ENCODE measurements at regions not wholly inside any gene's neighbourhood (a gene's known extent, or its start where the extent isn't known, plus 50 kb on each side); places are given as distances from the start of the nearest gene placed in this dataset.

GRCh38 chr2:226063704-226064440, 664.4 kb downstream of the NYAP2 start:
- DNase-seq, result no peak

GRCh38 chr2:226059961-226060627, 660.6 kb downstream of the NYAP2 start:
- no peak for DNase-seq

GRCh38 chr2:226057914-226058313, 658.4 kb downstream of the NYAP2 start:
- no peak for DNase-seq

DNA sequence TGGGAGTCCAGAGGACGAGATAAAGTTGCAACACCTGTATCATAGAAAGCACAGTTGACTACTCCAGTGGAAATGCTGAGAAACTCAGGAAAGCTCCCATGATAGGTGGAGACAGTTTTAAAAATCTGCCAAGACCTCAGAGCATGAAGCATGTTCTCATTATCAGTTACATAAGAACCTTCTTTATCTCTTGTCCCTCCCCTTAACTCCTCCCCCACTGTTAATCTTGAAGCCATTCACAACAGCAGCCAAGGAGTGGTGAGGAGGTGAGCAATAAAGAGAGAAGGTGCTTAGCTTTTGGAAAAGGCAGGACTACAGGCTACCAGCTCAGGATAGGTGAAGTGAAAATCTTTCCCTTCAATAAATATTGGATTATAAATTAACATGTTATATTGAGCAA, 657.9 kb downstream of the NYAP2 start:
- DNase-seq, result no peak

DNA sequence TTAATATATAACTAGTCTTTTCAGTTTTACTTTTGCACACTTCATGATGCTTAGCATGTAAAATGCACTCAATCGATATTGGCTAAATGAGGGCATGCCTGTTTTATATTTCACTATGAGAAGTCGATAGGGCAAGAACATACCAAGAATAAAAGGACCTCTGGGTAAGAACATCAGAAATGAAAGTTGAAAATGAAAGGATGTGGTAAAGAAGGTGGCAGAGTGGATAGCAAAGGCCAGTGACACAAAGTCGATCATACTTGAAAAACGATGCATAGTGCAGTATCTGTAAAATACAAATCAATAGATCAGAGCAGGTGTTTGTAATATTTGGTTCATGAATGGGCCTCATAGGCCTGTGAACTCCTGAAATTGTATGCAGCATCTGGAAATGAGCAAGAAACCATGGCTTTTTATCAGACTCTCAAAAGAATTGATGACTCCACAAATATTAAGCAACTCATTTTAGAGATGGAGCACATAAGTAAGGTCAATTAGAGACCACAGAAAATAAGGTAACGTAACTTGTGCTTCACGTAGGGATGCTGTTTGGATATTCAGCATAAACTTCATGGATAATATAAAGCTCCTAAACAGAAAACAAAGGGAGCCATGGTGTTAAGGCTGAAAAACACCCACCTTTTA, 653.4 kb downstream of the NYAP2 start:
- DNase-seq, result no peak

DNA sequence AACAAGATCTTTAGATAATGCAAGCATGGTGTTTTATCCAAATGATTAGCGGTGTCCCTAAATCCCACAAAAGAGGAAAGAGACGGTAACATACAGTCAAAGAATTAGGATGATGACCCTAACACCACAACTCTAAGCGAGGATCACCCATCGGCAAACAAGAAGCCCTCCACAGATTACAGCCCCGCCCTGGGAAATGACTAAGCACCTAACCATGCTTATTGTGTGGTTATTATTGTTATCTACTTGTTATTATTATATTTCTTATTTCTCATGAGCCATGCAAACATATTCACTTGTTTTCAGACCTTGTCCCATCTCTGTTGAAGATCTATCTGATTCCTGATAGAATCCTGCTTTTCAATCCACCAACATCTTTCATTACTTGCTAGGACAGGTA, 651.3 kb downstream of the NYAP2 start:
- DNase-seq, result no peak

- DNase-seq, result no peak
These were observed 649.1 kb downstream of the NYAP2 start for GRCh38 chr2:226048611-226049010.

DNA sequence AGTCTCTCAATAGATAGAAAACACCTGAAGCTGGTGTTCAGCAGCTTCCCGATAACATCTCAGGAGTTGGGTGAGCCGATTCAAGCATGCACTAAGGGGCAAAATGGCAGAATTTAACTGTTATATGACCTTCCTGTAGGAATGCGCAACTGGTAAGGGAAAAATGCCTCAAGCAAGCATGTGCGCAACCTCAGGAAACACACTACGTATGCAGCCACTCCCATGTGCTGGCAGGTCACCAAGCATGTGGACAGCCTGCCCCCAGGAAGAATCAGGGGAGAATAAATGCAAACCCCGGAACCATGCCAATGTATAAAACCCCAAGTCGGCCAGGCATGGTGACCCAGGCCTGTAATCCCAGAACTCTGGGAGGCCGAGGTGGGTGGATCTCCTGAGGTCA, 645.6 kb downstream of the NYAP2 start:
- DNase-seq, result no peak

- DNase-seq, result no peak
These were observed 640.9 kb downstream of the NYAP2 start for GRCh38 chr2:226040344-226040900.

DNA sequence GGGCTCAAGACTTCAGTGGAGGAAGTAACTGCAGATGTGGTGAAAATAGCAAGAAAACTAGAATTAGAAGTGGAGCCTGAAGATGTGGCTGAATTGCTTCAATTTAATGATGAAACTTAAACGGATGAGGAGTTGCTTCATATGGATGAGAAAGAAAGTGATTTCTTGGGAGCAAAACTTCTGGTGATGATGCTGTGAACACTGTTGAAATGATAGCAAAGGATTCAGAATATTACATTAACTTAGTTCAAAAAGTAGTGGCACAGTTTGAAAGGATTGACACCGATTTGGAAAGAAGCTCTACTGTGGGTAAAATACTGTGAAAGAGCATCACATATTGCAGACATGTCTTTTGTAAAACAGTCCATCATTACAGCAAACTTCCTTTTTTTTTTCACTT, 638.0 kb downstream of the NYAP2 start:
- no peak for DNase-seq

- no peak for DNase-seq
These were observed 632.4 kb downstream of the NYAP2 start for GRCh38 chr2:226031647-226032501.

DNA sequence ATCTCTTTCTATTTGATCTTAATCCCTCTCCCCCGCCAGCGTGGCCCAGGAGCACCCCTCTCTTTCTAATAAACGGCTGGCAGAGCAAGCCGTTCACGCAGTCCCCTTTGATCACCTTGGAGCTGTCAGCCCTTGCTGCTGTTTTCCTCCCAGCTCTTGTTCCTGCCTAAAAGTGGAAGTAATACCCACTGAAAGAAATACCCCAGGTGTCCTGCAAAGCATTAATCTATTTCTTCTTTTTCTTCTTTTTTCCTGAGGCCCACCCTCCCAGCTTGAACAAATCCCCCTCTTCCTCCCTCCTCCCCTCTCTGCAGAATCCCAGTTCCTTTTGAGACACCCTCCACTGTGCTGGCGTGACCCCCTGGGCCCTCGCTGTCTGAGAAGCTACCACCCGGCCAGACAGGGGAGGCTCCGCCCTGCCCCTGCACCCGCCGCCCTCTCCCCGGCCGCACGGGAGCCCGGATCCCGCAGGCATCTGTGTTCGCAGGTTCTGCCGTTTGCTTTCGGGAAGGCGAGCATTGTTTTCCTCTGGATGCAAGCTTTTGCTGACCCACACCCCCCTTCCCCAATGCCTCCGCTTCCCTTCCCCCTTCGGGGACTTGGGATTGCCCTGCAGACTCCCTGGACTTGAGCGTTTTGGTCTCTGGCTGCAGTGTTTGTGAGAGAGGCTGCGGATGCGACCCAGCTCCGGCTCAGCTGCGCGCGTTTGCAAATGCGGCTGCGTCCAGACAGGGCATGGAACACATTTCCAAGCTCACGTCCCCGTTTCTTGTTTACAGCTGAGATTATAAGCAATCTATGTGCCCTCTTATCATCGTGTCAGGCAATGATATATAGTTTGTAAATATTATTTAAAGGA, 631.5 kb downstream of the NYAP2 start:
- no peak for DNase-seq

DNA sequence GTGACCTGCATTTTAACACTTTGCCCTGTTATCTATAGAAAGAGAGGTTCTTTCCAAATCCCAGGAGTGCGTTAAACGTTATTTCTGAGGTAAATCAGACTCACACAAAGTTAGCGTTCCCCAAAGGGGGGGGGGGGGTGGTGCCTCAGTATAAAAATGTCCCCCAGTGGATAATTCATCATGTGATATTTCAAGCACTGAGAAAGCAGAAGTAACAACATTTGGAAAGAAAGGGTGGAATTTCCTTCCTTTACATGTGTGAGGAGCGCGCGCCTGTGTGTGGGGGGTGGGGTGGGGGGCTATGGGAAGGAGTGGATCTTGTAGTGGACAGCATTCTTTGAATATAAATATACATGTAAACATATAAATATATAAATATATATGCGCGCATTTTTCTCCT, 630.9 kb downstream of the NYAP2 start:
- DNase-seq, result no peak

DNA sequence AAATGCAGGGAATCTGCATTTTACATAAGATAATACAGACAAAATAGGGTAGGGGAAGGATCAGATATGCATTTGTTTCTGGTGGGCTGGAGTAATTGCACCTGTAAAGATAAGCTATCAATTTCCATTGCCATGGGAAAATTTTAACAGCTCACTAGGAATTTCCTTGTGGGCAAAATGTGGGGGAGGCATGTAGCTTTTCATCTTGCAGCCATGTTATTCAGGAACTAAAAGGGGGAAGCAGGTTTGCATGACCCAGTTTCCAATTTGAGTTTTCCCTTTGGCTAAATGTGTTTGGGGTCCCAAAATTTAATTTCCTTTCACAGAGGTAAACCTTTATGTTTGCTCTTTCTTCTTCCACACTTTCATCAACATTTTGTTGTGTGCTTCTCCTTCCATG, 624.4 kb downstream of the NYAP2 start:
- no peak for DNase-seq

DNA sequence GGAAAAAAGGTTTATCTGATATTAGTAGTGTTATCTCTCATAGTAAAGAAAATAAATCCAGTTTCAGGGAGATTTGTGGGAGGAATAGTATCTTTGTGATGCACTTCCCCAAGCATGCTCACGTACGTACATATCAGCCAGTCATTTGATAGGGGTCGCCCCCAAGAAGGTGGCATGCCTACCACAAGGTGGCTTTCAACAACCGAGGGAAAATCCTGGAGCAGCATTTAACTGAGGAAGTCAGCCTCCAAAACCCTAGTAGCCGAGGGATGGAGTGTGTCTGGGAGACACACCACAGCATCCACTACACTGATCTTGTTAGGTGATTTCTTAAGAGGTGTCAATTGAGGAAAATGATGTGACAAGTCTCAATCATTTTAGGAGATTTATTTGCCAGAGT, 623.9 kb downstream of the NYAP2 start:
- DNase-seq, result no peak

- DNase-seq, result no peak
These were observed 621.4 kb downstream of the NYAP2 start for GRCh38 chr2:226020956-226021355.

DNA sequence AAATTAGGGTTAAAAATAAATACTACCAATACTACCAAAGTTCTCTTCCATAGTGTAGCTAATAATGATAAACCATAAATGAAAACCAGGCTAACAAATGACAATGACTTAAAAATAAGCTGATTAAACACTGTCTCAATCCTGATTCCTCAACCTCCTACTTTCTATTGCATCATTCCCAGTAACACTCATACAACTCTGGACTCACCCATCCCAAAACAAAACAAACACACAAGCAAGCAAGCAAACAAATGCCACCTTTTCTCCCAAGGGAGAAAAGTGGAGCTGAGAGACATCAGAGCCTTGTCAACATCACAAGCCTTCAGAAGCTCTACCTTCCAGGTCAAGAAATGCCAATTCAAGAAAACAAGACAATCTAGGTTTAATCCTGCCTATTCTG, 620.7 kb downstream of the NYAP2 start:
- no peak for DNase-seq

- DNase-seq, result no peak
These were observed 619.1 kb downstream of the NYAP2 start for GRCh38 chr2:226018641-226019040.

DNA sequence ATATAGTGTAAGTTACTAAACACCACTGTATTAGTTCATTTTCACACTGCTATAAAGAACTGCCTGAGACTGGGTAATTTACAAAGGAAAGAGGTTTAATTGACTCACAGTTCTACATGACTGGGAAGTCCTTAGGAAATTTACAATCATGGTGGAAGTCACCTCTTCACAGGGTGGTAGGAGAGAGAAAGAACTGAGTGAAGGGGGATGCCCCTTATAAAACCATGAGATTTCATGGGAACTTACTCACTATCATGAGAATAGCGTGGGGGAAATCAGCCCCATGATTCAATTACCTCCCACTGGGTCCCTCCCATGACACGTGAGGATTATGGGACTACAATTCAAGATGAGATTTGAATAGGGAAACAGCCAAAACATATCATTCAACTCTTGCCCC, 618.0 kb downstream of the NYAP2 start:
- DNase-seq, result no peak

DNA sequence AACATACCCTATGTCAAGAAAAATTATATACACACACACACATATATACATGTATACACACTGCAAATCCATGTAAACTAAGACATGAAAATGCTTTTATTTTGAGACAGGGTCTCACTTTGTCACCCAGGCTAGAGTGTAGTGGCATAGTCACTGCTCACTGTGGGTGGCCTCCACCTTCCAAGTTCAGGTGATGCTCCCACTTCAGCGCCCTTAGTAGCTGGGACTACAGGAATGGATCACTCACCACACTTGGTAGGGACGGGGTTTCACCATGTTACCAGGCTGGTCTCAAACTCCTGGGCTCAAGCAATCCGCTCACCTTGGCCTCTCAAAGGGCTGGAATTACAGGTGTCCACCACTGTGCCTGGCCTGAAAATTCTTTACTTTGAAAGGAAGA, 617.6 kb downstream of the NYAP2 start:
- no peak for DNase-seq

DNA sequence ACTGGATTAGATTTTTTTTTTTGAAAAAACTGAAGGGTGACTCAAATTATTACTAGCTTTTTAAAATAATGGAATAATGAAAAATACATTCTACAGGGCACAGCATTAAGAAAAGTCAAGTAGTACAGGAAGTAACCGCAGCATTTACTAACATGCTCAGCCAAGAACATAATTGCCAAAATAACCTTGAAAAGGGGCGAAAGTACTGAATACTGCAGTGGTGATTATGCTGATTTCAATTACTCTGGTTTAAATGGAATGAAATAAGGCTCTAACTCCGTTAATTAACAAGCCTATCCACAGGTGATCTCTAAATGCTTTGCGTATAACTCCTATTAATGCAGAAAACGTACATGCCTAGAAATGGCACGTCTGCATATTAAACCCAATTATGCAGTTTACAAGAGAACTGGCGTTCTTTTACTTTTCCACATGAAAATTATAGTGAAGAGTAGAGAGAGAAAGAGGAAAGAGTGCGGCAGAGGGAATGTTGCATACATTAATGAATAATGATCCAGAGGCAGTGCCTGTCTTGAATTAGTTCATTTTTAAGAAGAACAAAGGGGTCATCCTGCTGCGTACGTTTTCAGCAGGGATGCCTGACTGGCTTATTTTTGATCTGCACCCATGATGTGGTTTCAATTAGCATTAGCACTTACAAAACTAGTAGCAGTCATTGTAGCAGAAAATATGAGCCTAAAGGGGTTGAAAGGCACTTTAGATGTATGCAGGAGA, 612.4 kb downstream of the NYAP2 start:
- no peak for DNase-seq
